ENCODE measurements at regions not wholly inside any gene's neighbourhood (a gene's known extent, or its start where the extent isn't known, plus 50 kb on each side); places are given as distances from the start of the nearest gene placed in this dataset.

GRCh38 chr18:61643884-61644647 is 248.7 kb downstream of the RNF152 start:
- TF ChIP-seq, protein P1, sequence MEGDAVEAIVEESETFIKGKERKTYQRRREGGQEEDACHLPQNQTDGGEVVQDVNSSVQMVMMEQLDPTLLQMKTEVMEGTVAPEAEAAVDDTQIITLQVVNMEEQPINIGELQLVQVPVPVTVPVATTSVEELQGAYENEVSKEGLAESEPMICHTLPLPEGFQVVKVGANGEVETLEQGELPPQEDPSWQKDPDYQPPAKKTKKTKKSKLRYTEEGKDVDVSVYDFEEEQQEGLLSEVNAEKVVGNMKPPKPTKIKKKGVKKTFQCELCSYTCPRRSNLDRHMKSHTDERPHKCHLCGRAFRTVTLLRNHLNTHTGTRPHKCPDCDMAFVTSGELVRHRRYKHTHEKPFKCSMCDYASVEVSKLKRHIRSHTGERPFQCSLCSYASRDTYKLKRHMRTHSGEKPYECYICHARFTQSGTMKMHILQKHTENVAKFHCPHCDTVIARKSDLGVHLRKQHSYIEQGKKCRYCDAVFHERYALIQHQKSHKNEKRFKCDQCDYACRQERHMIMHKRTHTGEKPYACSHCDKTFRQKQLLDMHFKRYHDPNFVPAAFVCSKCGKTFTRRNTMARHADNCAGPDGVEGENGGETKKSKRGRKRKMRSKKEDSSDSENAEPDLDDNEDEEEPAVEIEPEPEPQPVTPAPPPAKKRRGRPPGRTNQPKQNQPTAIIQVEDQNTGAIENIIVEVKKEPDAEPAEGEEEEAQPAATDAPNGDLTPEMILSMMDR (IDR thresholded peaks at IDR 0.05): no peak
- TF ChIP-seq EP300 (IDR thresholded peaks at IDR 0.05) (no peak), POLR2AphosphoS5 (IDR thresholded peaks at IDR 0.05) (no peak), POLR2A (IDR thresholded peaks at IDR 0.05) (no peak)
